MM.1S (cell line): ENCODE measurements at regions not wholly inside any gene's neighbourhood (a gene's known extent, or its start where the extent isn't known, plus 50 kb on each side); places are given as distances from the start of the nearest gene placed in this dataset.
"Not testable (repeated sequence)": the region's sequence is repeated elsewhere in the genome, so short reads cannot be mapped to it uniquely, and the experiment has no call there.

Source experiments
- CTCF ChIP-seq: fragments of 300-600 bp; sonication (generic); IDR thresholded peaks from 2 replicates; pipeline ENCODE4 v1.5.1; 2016; ENCODE audit warnings: antibody characterized with exemption, low read length, mixed read lengths
- EZH2 ChIP-seq: fragments of 300-600 bp; sonication (generic); optimal IDR thresholded peaks from 2 replicates; pipeline ENCODE3; 2017; ENCODE audit warnings: low read depth, mild to moderate bottlenecking, antibody characterized with exemption, low read length, mixed read lengths
- EZH2phosphoT487 ChIP-seq: fragments of 300-600 bp; sonication (generic); IDR thresholded peaks from 2 replicates; pipeline ENCODE4 v1.6.1; 2018; ENCODE audit warnings: antibody characterized with exemption, low read length

DNA sequence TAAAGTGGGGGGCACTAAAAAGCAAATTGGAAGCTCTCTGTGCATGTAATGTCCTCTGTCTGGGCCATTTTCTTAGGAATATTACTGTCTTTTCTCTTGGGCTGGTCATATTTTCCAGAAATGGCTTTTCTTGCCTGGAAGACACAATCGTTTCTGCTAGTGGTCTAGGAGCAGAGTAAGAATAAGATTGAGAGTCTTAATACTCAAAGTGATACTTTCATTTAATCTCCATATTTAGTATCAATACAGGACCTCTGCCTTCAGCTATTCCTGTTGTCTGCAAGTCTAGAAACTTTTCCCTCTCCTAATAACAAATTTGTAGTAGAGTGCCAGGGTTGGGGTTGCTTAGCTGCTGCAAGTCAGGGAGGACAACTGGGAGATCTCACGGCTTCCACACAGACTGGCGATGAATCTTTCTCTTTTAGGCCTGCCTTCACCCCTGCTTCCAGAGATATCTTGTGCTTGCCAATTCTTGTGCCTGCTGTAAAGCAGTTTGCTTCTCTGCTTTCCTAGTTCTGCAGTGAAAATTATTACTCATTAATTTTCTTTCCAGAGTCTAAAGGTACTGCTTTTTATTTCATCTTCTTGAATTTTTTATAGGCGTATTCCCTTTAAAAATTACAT is 149.6 kb downstream of the KBTBD2 start:
- not testable (repeated sequence) for TF ChIP-seq CTCF, EZH2, EZH2phosphoT487
